ENCODE measurements at regions not wholly inside any gene's neighbourhood (a gene's known extent, or its start where the extent isn't known, plus 50 kb on each side); places are given as distances from the start of the nearest gene placed in this dataset.
"Not testable (repeated sequence)": the region's sequence is repeated elsewhere in the genome, so short reads cannot be mapped to it uniquely, and the experiment has no call there.

DNA sequence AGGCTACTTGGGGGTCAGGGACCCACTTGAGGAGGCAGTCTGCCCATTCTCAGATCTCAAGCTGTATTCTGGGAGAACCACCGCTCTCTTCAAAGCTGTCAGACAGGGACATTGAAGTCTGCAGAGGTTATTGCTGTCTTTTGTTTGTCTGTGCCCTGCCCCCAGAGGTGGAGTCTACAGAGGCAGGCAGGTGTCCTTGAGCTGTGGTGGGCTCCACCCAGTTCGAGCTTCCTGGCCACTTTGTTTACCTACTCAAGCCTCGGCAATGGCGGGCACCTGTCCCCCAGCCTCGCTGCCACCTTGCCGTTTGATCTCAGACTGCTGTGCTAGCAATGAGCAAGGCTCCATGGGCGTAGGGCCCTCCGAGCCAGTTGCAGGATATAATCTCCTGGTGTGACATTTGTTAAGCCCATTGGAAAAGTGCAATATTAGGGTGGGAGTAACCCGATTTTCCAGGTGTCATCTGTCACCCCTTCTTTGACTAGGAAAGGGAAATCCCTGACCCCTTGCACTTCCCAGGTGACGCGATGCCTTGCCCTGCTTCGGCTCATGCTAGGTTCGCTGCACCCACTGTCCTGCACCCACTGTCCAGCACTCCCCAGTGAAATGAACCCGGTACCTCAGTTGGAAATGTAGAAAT is 96.4 kb downstream of the ZNF92 start:
- TF ChIP-seq POU2F2, POLR2A, POLR2AphosphoS5, SPI1 (IDR thresholded peaks at IDR 0.05; ENCODE audit: low read depth, low read length): not testable (repeated sequence)
